Endothelial cell of umbilical vein (primary cell): ENCODE measurements at regions not wholly inside any gene's neighbourhood (a gene's known extent, or its start where the extent isn't known, plus 50 kb on each side); places are given as distances from the start of the nearest gene placed in this dataset.

Experiments
- BruUV-seq: library from RNA; stranded (reverse); fragments of 400-500 nt; replicated peaks from 2 replicates; lab custom pipeline; 2021; lab: Mats Ljungman, UMichigan
- CTCF ChIA-PET: fragments of 300-600, 350-600 bp; sonication (Branson Sonifier 250); formaldehyde crosslinking; loops from one replicate; lab custom pipeline; 2021; ENCODE audit warnings: antibody characterized with exemption, inconsistent platforms; lab: Charles Lee
- POLR2A ChIA-PET: fragments of 300-600, 350-600 bp; sonication (Branson Sonifier 250); formaldehyde crosslinking; loops from one replicate; lab custom pipeline; 2021; ENCODE audit warnings: antibody characterized with exemption, inconsistent platforms; lab: Charles Lee
- DNase-seq: peaks from one replicate; pipeline ENCODE4 v3.0.0-alpha.2; 2011; ENCODE audit warnings: low read depth, low spot score
- FAIRE-seq: peaks from 2 replicates; lab custom pipeline; 2011; peaks lifted over from hg19 to GRCh38; lab: Jason Lieb, UNC
- H2AFZ ChIP-seq: 2 replicates; pipeline ENCODE4 v1.6.0; 2012; ENCODE audit warnings: low read depth, low read length, control low read depth, inconsistent platforms
- H3K27ac ChIP-seq: 2 replicates; pipeline ENCODE4 v1.5.1; 2011; ENCODE audit warnings: low read depth, mild to moderate bottlenecking, control low read depth, low read length, moderate library complexity; ENCODE audit not compliant: insufficient read depth
- H3K27me3 ChIP-seq, 2 experiments: 2 replicates each; pipeline versions ENCODE4 v1.6.0 to v1.6.1; 2011; ENCODE audit warnings: low read length in 2 of 2, mixed read lengths in 1 of 2; ENCODE audit not compliant: control insufficient read depth in 2 of 2, insufficient read depth in 2 of 2
- H3K36me3 ChIP-seq, 2 experiments: 2 replicates in 1 of 2; 3 replicates in 1 of 2; pipeline ENCODE4 v1.5.1; 2011; ENCODE audit warnings: low read length in 2 of 2, mild to moderate bottlenecking in 1 of 2, moderate library complexity in 1 of 2; ENCODE audit not compliant: control insufficient read depth in 2 of 2, insufficient read depth in 2 of 2; ENCODE audit errors: extremely low read depth in 1 of 2
- H3K4me1 ChIP-seq: 3 replicates; pipeline ENCODE4 v1.5.1; 2011; ENCODE audit warnings: mild to moderate bottlenecking, low read length; ENCODE audit not compliant: control insufficient read depth, insufficient read depth; ENCODE audit errors: extremely low read depth
- H3K4me2 ChIP-seq: 2 replicates; pipeline ENCODE4 v1.6.1; 2011; ENCODE audit warnings: low read length, control low read depth, mixed read lengths; ENCODE audit not compliant: insufficient read depth
- H3K4me3 ChIP-seq, 3 experiments: fragments of 200-600 bp in 1 of 3; sonication (generic), shearing (Covaris generic) in 1 of 3; replicated peaks in 1 of 3; 2 replicates each; pipeline ENCODE4 v1.5.1; 2011 to 2016; ENCODE audit warnings: control low read depth in 3 of 3, low read length in 3 of 3, mild to moderate bottlenecking in 2 of 3, inconsistent platforms in 1 of 3, low read depth in 1 of 3, moderate library complexity in 1 of 3; ENCODE audit not compliant: insufficient read depth in 1 of 3
- H3K79me2 ChIP-seq: 2 replicates; pipeline ENCODE4 v1.6.0; 2012; ENCODE audit warnings: low read length, inconsistent platforms; ENCODE audit not compliant: control insufficient read depth, insufficient read depth
- H3K9ac ChIP-seq: replicated peaks from 2 replicates; pipeline ENCODE3; 2011; ENCODE audit warnings: low read length, control low read depth; ENCODE audit not compliant: insufficient read depth; ENCODE audit errors: extremely low read depth
- H3K9me1 ChIP-seq: replicated peaks from 3 replicates; pipeline ENCODE4 v1.6.0; 2011; ENCODE audit warnings: mild to moderate bottlenecking, low read length; ENCODE audit not compliant: control insufficient read depth, insufficient read depth; ENCODE audit errors: extremely low read depth
- H3K9me3 ChIP-seq: replicated peaks from 2 replicates; pipeline ENCODE4 v1.5.1; 2012; ENCODE audit warnings: low read length, inconsistent platforms; ENCODE audit not compliant: control insufficient read depth, insufficient read depth
- H4K20me1 ChIP-seq: replicated peaks from 2 replicates; pipeline ENCODE3; 2011; ENCODE audit warnings: mild to moderate bottlenecking, low read length; ENCODE audit not compliant: control insufficient read depth, insufficient read depth; ENCODE audit errors: extremely low read depth
- CTCF ChIP-seq, 2 donors: IDR thresholded peaks; 1 replicate in 1 of 2; 2 replicates in 1 of 2; pipeline ENCODE4 v1.5.1; 2011; ENCODE audit warnings: low read length in 2 of 2, mild to moderate bottlenecking in 2 of 2, moderate library complexity in 2 of 2, control low read depth in 1 of 2, inconsistent platforms in 1 of 2, low read depth in 1 of 2; ENCODE audit not compliant: insufficient read depth in 1 of 2; ENCODE audit errors: extremely low read depth in 1 of 2
- EZH2 ChIP-seq: IDR thresholded peaks from 2 replicates; pipeline ENCODE4 v1.6.1; 2012; ENCODE audit warnings: borderline replicate concordance, low read depth, mild to moderate bottlenecking, moderate library complexity, low read length, inconsistent platforms; ENCODE audit not compliant: severe bottlenecking
- FOS ChIP-seq: IDR thresholded peaks from 2 replicates; pipeline ENCODE4 v1.6.1; 2011; ENCODE audit warnings: mild to moderate bottlenecking, low read length, moderate library complexity, borderline replicate concordance; ENCODE audit not compliant: insufficient read depth
- GATA2 ChIP-seq: IDR thresholded peaks from 2 replicates; pipeline ENCODE4 v1.7.0; 2011; ENCODE audit warnings: low read depth, mild to moderate bottlenecking, moderate library complexity, mixed read lengths, low read length; ENCODE audit not compliant: insufficient read length, insufficient read depth
- JUN ChIP-seq: IDR thresholded peaks from 2 replicates; pipeline ENCODE4 v1.6.1; 2011; ENCODE audit warnings: borderline replicate concordance, low read depth; ENCODE audit not compliant: insufficient read length, insufficient read depth
- MAX ChIP-seq: IDR thresholded peaks from 2 replicates; pipeline ENCODE4 v1.6.1; 2011; ENCODE audit not compliant: insufficient read depth, insufficient read length
- MYC ChIP-seq: IDR thresholded peaks from one replicate; pipeline ENCODE4 v1.6.1; 2011; ENCODE audit warnings: mild to moderate bottlenecking, low read depth, low read length
- POLR2A ChIP-seq: IDR thresholded peaks from 2 replicates; pipeline ENCODE4 v1.6.1; 2012; ENCODE audit warnings: low read depth, mild to moderate bottlenecking, control low read depth, low read length
- POLR2AphosphoS5 ChIP-seq: IDR thresholded peaks from 2 replicates; pipeline ENCODE4 v1.6.1; 2012; ENCODE audit warnings: low read depth, mild to moderate bottlenecking, control low read depth, low read length, moderate library complexity; ENCODE audit not compliant: insufficient read depth
- dilution Hi-C: fragments of 300-500 bp; cut with MboI; formaldehyde crosslinking; loops from one replicate; pipeline ENCODE4 v1.15.0; 2019; ENCODE audit warnings: low sequenced_read_pairs; ENCODE audit not compliant: extremely low pct_ligation_motif_present
- intact Hi-C: fragments of 100-400 bp; cut with micrococcal nuclease; formaldehyde crosslinking; loops from one replicate; pipeline ENCODE4 v1.10.0; 2022

GRCh38 chr14:23877538-23878180 is 75.9 kb upstream of the DHRS4 start:
- no peaks in the 10 kb centered on the region for H3K4me1 ChIP-seq
- DNase-seq (no peak), FAIRE-seq (no peak)
- H3K36me3 ChIP-seq = no peaks in the 10 kb centered on the region
- H3K79me2 ChIP-seq = no peaks in the 10 kb centered on the region
- H3K27me3 ChIP-seq = peaks cover 2 to 7% of the 10 kb centered on the region in 2 experiments
- H4K20me1 ChIP-seq = no peaks in the 10 kb centered on the region
- no peaks in the 10 kb centered on the region for H3K9me1 ChIP-seq
- H3K27ac ChIP-seq = no peak overlapping the region
- intact Hi-C loops (no loop called here), dilution Hi-C loops (no loop called here)
- no TSS peak for BruUV-seq
- no peak for TF ChIP-seq CTCF (IDR thresholded peaks at IDR 0.05; ENCODE audit: extremely low read depth in 1 of 2, insufficient read depth in 1 of 2, low read depth in 1 of 2, low read length in 2 of 2)
- TF ChIP-seq MAX = no peak
- TF ChIP-seq POLR2AphosphoS5 = no peak
- TF ChIP-seq MYC = no peak
- no peak for TF ChIP-seq JUN
- TF ChIP-seq GATA2 = no peak
- TF ChIP-seq POLR2A = no peak
- no peak for TF ChIP-seq EZH2
- no peak for TF ChIP-seq FOS
- ChIA-PET POLR2A (no interaction called here), CTCF (no interaction called here)
- H3K9me3 ChIP-seq = no peaks in the 10 kb centered on the region
- no peak overlapping the region for H3K4me2 ChIP-seq
- no peak overlapping the region for H3K9ac ChIP-seq
- no peak overlapping the region for H3K4me3 ChIP-seq
- H2AFZ ChIP-seq = no peak overlapping the region
